NB4 (cell line): ENCODE measurements at regions not wholly inside any gene's neighbourhood (a gene's known extent, or its start where the extent isn't known, plus 50 kb on each side); places are given as distances from the start of the nearest gene placed in this dataset.

Source experiments
- DNase-seq: peaks from one replicate; pipeline ENCODE4 v3.0.0; 2010; ENCODE audit warnings: low read depth
- H3K4me3 ChIP-seq: one replicate; pipeline ENCODE4 v1.5.1; 2011; ENCODE audit warnings: mild to moderate bottlenecking, low read depth, low read length, moderate library complexity
- CTCF ChIP-seq: IDR thresholded peaks from one replicate; pipeline ENCODE4 v1.5.1; 2012; ENCODE audit warnings: low read depth, low read length
- MAX ChIP-seq: IDR thresholded peaks from 2 replicates; pipeline ENCODE4 v1.6.1; 2011; ENCODE audit warnings: low read depth, low read length
- MYC ChIP-seq: IDR thresholded peaks from 2 replicates; pipeline ENCODE4 v1.6.1; 2011; ENCODE audit warnings: low read depth, low read length
- POLR2A ChIP-seq: IDR thresholded peaks from 2 replicates; pipeline ENCODE4 v1.6.1; 2011; ENCODE audit warnings: mild to moderate bottlenecking; ENCODE audit not compliant: insufficient read length; ENCODE audit errors: extremely low read depth

GRCh38 chr10:31705136-31705535 lies 223.5 kb downstream of the ARHGAP12 start:
- DNase-seq: no peak
- TF ChIP-seq MYC: no peak
- TF ChIP-seq CTCF: no peak
- TF ChIP-seq MAX: no peak
- TF ChIP-seq POLR2A: no peak
- H3K4me3 ChIP-seq: no peak overlapping the region

GRCh38 chr10:31704195-31704594 lies 224.4 kb downstream of the ARHGAP12 start:
- no peak for DNase-seq
- H3K4me3 ChIP-seq: no peak overlapping the region

GRCh38 chr10:31702954-31703353 lies 225.7 kb downstream of the ARHGAP12 start:
- H3K4me3 ChIP-seq: no peak overlapping the region
- TF ChIP-seq CTCF (no peak), MYC (no peak), MAX (no peak), POLR2A (no peak)
- no peak for DNase-seq

More at GRCh38 chr10:31704195-31704594, 224.4 kb downstream of the ARHGAP12 start:
- TF ChIP-seq MAX: no peak
- no peak for TF ChIP-seq CTCF
- TF ChIP-seq POLR2A: no peak
- TF ChIP-seq MYC: no peak

GRCh38 chr10:31702005-31702404 lies 226.6 kb downstream of the ARHGAP12 start:
- no peak overlapping the region for H3K4me3 ChIP-seq
- TF ChIP-seq CTCF (no peak), POLR2A (no peak), MAX (no peak), MYC (no peak)
- peak; percentile 13 for DNase-seq

- no peak for DNase-seq
- TF ChIP-seq CTCF (no peak), MAX (no peak), MYC (no peak), POLR2A (no peak)
- H3K4me3 ChIP-seq: no peak overlapping the region
Measured at GRCh38 chr10:31701546-31701945, 227.1 kb downstream of the ARHGAP12 start.

- DNase-seq: no peak
- H3K4me3 ChIP-seq: no peak overlapping the region
- TF ChIP-seq POLR2A (no peak), MAX (no peak), MYC (no peak), CTCF (no peak)
Measured at GRCh38 chr10:31700181-31700611, 228.4 kb downstream of the ARHGAP12 start.
